NCI-H748 (cell line): ENCODE measurements at regions not wholly inside any gene's neighbourhood (a gene's known extent, or its start where the extent isn't known, plus 50 kb on each side); places are given as distances from the start of the nearest gene placed in this dataset.
A peak's percentile ranks its signal among the peaks of the same experiment; 100 is the strongest.
"Not testable (repeated sequence)": the region's sequence is repeated elsewhere in the genome, so short reads cannot be mapped to it uniquely, and the experiment has no call there.

ENCODE experiments used
- DNase-seq: peaks from one replicate; lab custom pipeline; 2025; ENCODE audit not compliant: unreplicated experiment; lab: John Stamatoyannopoulos, UW

DNA sequence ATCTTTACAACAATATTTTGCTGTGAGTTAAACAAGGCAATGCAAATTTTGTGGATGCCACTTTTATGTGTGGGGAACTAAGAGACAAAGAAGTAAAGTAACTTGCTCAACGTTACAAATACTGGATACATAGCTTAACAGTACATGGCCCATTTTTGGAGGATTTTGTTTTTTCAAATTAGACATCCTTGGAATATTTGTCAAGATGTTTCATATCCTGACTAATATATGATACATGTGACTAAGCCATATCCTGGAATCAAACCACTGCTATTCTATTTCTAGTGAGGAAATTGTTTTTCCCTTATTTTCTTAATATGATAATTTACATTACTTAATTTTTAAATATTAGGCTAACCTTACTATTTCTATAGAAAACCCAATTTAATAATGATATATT lies 529.8 kb downstream of the DMRTA1 start:
- no peak for DNase-seq

GRCh38 chr9:22980429-22980828 lies 533.8 kb downstream of the DMRTA1 start:
- DNase-seq = not testable (repeated sequence)

DNA sequence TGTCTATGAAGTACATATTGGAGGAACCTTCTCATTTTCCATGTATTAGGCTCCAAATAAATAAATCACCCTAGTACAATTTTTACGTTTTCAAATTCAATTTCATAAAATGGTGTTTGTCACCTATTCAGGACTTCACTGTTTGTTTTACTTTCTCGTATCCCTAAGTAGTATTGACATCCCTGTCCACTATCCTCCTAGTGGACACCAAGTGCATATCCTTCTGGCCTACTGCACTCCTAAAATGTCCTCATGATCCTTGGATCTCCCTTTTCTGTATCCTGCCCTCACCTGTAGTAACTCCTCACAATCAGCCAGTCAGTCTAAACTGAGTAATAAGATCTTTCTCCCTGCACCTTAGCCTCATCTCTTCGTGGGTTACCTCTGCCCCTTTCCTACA lies 539.9 kb downstream of the DMRTA1 start:
- DNase-seq = peak; percentile 6

DNA sequence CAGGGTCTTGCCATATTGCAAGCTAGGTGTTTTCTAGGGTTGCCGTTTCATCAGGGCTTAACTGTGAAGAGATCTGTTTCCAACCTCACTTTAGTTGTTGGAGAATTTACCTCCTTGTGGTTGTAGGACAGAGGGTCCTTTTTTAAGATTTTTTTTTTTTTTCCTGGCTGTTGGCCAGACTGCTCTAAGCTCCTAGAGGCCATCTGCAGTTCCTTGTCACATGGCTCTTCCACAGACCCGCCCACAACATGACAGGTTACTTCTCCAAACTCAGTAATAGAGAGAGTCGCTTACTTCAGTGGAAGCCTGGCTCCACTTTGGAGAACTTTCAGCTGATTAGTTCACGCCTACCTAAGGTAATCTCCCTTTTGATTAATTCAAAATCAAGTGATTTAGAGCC lies 543.7 kb downstream of the DMRTA1 start:
- peak; percentile 27 for DNase-seq

DNA sequence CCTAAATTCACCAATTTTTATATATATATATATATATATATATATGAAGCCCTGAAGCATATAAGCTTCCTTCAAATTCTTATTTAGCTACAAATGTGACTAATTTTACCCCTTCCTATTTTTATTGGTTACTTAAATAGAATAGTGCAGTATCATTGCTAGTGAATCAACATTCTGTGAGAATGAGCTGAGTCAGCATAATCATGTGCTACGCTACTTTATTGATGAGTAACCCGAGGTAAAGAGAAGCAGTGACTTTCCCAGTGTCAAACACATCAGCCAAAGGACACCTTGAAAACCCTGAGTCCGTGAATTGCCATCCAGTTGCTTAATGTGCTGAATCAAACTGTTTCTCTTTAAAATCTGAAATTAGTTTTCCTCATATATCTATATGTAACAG lies 546.2 kb downstream of the DMRTA1 start:
- DNase-seq = no peak

GRCh38 chr9:22997923-22998322 lies 551.3 kb downstream of the DMRTA1 start:
- DNase-seq = no peak

GRCh38 chr9:23005156-23005555 lies 558.5 kb downstream of the DMRTA1 start:
- DNase-seq = peak; percentile 92

- no peak for DNase-seq
Observed at GRCh38 chr9:23006127-23006526, 559.5 kb downstream of the DMRTA1 start.

DNA sequence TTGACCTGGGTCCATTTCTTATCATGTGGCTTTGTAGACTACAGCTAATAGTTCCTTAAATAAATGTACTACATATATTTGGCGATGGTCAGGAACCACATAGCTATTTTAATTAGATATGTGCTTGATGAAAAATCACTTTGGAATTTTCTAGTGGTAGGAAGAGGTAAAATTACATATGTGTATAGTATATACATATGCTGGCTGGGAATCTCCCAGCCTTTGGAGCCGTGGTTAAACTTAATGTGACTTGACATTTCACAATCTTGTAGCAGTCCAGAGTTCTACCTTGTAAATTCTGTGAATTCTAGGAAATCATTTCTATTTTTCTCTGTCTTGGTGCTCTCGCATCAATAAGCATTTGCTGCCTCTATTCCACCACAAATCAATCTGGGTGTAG lies 565.0 kb downstream of the DMRTA1 start:
- no peak for DNase-seq

GRCh38 chr9:23015557-23015956 lies 568.9 kb downstream of the DMRTA1 start:
- DNase-seq = no peak

GRCh38 chr9:23036416-23036815 lies 589.8 kb downstream of the DMRTA1 start:
- no peak for DNase-seq

DNA sequence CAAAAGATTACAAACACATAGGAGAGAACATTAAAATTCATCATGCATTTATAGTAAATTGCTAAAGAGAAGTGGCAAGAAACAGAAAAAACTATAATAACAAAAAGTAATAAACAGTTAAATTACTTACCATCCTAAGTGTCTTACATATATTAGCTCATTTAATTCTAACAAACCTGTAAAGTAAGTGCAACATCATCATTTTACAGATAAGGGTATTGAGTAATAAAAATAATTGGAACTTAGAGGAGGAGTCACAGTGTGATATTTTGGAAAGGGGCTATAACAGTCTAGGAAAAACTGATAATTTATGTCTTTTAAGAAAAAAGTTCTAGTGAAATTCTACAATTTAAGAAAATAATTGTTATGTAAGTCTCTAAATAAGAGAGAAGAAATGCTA lies 592.8 kb downstream of the DMRTA1 start:
- DNase-seq = no peak

GRCh38 chr9:23041466-23041865 lies 594.8 kb downstream of the DMRTA1 start:
- DNase-seq = no peak

DNA sequence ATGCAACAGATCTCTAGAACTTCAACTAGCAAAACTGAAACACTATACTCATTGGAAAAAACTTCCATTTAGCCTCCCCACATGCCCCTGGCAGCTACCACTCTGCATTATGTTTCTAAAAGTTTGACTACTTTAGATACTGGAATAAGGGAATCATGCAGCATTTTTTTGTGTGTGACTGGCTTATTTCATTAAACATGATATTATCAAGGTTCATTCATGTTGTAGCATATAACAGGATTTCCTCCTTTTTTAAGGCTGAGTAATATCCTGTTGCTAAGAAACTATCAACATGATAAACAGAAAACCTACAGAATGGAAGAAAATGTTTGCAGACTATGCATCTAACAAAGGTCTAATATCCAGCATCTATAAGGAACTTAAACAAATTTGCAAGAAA lies 597.9 kb downstream of the DMRTA1 start:
- DNase-seq = no peak

DNA sequence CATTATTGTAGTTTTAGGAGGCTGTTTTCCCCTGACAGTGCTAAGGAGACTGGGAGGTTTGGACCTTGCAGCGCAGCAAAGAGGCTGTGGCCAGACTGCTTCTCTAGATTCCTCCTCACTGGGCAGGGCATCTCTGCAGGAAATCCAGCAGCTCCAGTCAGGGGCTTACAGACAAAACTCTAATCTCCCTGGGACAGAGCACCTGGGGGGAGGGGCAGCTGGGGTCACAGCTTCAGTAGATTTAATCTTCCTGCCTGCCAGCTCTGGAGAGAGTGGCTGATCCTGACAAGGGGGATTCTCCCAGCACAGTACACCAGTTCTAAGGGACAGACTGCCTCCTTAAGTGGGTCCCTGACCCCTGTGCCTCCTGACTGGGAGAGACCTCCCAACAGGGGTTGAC lies 599.4 kb downstream of the DMRTA1 start:
- not testable (repeated sequence) for DNase-seq

DNA sequence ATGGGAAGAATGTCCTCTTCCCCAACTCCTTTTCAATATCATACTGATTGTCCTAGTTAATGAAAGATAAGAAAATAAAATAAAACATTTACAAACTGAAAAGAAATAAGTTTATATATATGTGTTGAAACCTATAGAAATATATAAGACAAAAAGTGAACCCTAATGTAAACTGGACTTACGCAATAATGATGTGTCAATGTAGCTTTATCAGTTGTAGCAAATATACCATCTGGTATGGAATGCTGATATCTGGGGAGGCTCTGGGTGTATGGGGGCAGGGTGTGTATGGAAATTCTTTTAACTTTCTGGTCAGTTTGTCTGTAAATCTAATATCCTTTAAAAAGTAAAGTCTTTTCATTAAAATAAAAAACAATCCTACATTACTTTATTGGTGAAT lies 603.9 kb downstream of the DMRTA1 start:
- DNase-seq = no peak

DNA sequence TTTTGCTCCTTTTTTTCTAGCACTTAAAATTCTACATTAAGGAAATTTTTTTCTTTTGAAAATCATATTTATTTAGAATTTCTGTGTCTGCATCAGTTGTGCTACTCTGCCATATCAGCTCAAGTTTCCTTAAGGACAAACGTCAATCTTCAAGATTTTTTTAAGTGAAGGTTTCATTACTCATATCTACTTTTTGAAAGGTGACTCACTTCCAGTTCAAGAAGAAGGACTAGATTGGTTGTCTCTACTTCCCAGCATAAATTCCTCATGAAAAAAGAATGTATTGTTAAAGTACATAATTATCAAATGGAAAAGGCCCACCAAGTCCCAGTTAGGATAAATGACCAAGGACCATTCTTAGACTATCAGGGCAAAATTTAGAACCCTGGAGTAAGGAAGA lies 626.5 kb downstream of the DMRTA1 start:
- no peak for DNase-seq

DNA sequence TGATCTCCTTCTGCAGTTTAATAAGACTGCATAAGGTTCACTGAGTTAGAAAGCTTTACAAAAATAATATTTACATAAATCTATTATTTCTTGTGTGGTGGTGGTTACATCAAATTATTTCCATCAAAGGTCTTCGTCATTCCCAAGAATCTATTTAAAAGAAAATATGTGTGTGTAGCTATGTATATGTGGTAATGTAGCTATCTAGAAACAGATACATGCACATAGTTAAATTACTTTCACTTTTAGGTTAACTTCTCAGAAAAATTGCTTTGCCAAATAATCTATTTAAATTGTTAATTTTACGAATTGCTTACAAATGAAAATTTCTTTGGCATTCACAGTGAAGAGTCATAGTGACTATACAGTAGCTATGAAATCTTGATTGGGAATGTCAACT lies 633.2 kb downstream of the DMRTA1 start:
- no peak for DNase-seq

DNA sequence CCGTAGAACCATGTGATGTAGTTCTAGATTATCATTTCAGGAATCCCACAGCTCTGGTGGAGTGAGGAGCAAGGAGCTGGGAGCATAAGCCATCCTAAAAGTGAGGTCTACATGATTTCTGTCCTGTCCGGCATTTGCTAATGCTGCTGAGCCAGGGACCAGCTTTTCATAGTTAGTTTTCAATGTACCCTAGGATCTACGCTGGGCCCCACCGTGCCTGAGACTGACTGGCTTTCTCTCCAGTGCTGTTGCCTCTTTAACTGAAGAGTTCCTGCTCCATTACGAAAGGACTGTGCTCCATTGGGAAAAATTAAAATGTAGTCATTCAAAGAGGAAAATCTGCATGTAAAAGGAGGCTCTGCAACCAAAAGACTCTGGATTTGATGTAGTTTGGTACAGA lies 634.8 kb downstream of the DMRTA1 start:
- DNase-seq = no peak

DNA sequence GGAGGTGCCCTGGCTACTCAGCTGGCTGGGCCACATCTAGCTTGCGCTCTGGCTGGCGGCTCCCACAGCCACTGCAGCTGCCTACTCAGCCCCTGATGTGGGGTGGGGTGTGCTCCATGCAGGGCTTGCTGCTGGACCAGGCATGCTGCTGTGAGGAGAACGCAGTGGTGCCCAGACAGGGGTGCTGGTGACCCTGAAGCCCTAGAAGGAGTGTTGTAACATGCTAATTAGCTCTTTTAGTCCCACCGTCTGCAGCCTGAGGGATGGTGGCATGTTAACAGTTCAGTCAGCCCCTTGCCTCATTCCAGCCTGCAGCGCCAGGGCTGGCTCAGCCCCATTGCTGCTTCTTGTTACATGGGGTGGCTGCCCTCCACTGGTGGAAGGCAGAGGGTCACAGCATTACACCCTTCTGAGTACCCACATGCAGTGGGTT lies 642.3 kb downstream of the DMRTA1 start:
- DNase-seq = peak; percentile 56

DNA sequence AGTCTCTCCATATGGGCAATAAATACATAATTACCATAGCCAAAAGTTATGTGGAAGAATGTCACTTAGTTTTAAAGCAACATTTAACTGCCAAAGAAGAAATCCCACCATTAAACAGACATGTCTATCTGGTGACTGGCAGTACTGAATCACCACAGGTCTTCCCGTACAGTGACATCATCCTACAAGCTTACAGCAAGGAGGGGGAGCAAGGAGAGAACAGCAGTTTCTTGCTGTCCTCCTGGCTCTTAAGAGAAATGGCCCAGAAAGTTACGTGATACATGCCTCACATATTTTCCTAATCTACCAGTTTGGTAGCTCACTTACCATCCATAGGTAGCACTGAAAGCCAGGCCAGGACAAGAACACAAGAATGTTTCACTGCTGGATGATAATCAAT lies 671.0 kb downstream of the DMRTA1 start:
- no peak for DNase-seq

GRCh38 chr9:23120630-23121029 lies 674.0 kb downstream of the DMRTA1 start:
- DNase-seq = peak; percentile 26

DNA sequence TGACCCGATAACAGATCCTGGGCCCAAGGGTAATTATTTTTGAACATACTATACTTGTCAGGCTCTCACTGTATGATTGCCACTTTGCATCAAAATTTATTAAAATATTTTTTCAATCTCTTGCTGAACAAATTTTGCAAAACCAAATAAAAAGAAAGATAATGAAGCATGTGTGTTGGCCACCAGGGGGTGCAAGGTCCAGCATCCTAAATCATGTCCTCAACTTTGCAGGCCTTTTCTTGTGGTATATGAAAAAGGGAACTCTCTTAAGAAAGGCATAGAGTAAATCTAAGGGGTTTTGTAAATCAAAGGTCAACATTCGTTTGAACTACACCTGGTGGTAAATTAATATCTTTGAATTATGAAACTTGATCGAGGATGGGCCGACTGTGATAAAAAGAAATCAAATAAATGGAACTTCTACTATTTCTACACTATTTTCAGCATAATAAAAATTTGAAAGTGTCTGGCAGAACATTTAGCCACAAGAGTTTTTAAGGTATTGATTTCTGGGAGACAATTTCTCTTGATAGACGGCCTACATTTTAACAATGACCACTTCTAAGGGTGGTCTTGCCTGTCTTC lies 676.5 kb downstream of the DMRTA1 start:
- peak; percentile 43 for DNase-seq

GRCh38 chr9:23145467-23145866 lies 680.6 kb downstream of the ELAVL2 start:
- DNase-seq = no peak
